Peyer's patch (tissue), 4 donors: ENCODE measurements at regions not wholly inside any gene's neighbourhood (a gene's known extent, or its start where the extent isn't known, plus 50 kb on each side); places are given as distances from the start of the nearest gene placed in this dataset.

ENCODE experiments used
- CTCF ChIP-seq, 6 experiments: fragments of 450-650 bp in 4 of 6; fragments of 200-600 bp in 2 of 6; sonication (generic) in 1 of 6; IDR thresholded peaks; one replicate each; pipeline ENCODE4 v1.5.1; 2017 to 2019; ENCODE audit warnings: antibody characterized with exemption in 6 of 6, mild to moderate bottlenecking in 3 of 6, moderate library complexity in 1 of 6
- POLR2A ChIP-seq, 2 donors: fragments of 450-650 bp; IDR thresholded peaks; one replicate each; pipeline ENCODE4 v1.5.1; 2017; ENCODE audit warnings: antibody characterized with exemption in 2 of 2, mild to moderate bottlenecking in 2 of 2, moderate library complexity in 2 of 2

DNA sequence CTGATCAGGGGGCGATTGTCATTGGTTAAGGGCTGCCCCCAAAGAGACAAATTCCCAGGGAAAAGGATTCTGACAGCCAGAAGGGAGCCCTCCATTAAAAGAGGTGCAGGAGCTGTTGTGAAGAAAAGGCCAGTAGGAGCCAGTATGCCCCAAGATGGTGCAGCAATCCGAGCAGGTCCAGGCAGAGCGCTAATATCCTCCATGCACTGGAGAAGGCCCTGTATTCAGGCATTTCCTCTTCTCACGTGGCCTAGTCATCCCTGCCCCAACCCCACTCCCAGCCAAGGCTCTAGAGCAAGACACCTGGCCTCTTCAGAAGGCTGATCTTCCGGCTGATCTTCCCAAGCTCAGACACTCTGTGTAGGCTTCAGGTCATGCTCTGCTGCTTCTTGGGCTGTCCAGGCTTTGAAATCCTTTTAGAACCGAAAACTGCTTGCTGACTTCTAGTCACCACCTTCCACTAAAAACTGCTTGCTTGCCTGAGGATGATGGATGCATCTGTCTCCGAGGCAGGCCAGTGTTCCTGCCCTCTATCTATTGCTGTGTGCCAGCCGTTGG lies 77.4 kb downstream of the CYP26A1 start:
- TF ChIP-seq CTCF (IDR thresholded peaks at IDR 0.05) (no peak), POLR2A (IDR thresholded peaks at IDR 0.05) (no peak)
